ENCODE measurements at regions not wholly inside any gene's neighbourhood (a gene's known extent, or its start where the extent isn't known, plus 50 kb on each side); places are given as distances from the start of the nearest gene placed in this dataset.

- no peaks in the 10 kb centered on the region for H3K27me3 Mint-ChIP-seq (ENCODE audit: insufficient read depth, unreplicated experiment)
- TF ChIP-seq CTCF (IDR thresholded peaks at IDR 0.05; ENCODE audit: unreplicated experiment): no peak
- no peak overlapping the region for H3K27ac Mint-ChIP-seq (ENCODE audit: low read depth, unreplicated experiment)
- DNase-seq (ENCODE audit: unreplicated experiment): no peak
- POLR2A ChIA-PET: interaction anchor here (0.5 kb wide), 1 partner anchor 415 kb away, joined by 3 read pairs; no protein-coding TSS in a partner anchor
- intact Hi-C loops (cut with micrococcal nuclease): no loop called here
- no TSS peak for BruUV-seq (replicated peaks)
- no peak overlapping the region for H3K4me3 Mint-ChIP-seq (ENCODE audit: unreplicated experiment)
- no peaks in the 10 kb centered on the region for H3K9me3 Mint-ChIP-seq (ENCODE audit: unreplicated experiment)
- no peaks in the 10 kb centered on the region for H3K36me3 Mint-ChIP-seq (ENCODE audit: insufficient read depth, unreplicated experiment)
- H3K4me1 Mint-ChIP-seq (ENCODE audit: insufficient read depth, unreplicated experiment): no peaks in the 10 kb centered on the region
- CTCF ChIA-PET: interaction anchor here (0.6 kb wide), 1 partner anchor 46 kb away, joined by 3 read pairs; no protein-coding TSS in a partner anchor
Observed at GRCh38 chr12:30213166-30213565, 429.4 kb upstream of the TMTC1 start.

GRCh38 chr12:30211743-30212142 is 428.0 kb upstream of the TMTC1 start:
- CTCF ChIA-PET: no interaction called here
- POLR2A ChIA-PET: no interaction called here
- BruUV-seq (replicated peaks): no TSS peak

DNA sequence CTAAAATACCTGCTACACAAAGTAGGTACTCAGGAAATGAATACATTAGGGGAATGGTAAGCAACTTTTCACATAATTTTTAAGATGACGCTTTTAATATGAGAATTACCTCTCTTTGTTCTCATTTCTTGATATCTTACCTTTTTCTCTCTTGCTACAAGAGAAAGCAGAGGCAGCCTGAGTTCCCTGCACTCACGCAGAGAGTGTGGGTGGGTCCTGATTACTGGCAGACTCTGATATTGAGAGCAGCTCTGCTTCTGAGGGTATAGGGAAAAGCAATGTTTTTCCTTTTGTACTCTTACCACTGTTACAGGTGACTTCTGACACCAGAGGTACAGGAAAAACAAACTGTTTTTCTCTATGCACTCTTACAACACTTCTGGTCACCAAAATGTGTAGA is 420.2 kb upstream of the TMTC1 start:
- Mint-ChIP-seq H3K4me1 (ENCODE audit: insufficient read depth, unreplicated experiment) (no peaks in the 10 kb centered on the region), H3K4me3 (ENCODE audit: unreplicated experiment) (no peak overlapping the region), H3K27me3 (ENCODE audit: insufficient read depth, unreplicated experiment) (peaks cover 23% of the 10 kb centered on the region), H3K36me3 (ENCODE audit: insufficient read depth, unreplicated experiment) (peaks cover 6% of the 10 kb centered on the region), H3K27ac (ENCODE audit: low read depth, unreplicated experiment) (no peak overlapping the region), H3K9me3 (ENCODE audit: unreplicated experiment) (no peaks in the 10 kb centered on the region)
- POLR2A ChIA-PET: no interaction called here
- TF ChIP-seq CTCF (IDR thresholded peaks at IDR 0.05; ENCODE audit: unreplicated experiment): no peak
- BruUV-seq (replicated peaks): no TSS peak
- no peak for DNase-seq (ENCODE audit: unreplicated experiment)
- CTCF ChIA-PET: no interaction called here
- intact Hi-C loops (cut with micrococcal nuclease): no loop called here

More at GRCh38 chr12:30211743-30212142, 428.0 kb upstream of the TMTC1 start:
- H3K36me3 Mint-ChIP-seq (ENCODE audit: insufficient read depth, unreplicated experiment): no peaks in the 10 kb centered on the region
- DNase-seq (ENCODE audit: unreplicated experiment): no peak
- no peak for TF ChIP-seq CTCF (IDR thresholded peaks at IDR 0.05; ENCODE audit: unreplicated experiment)
- no peak overlapping the region for H3K4me3 Mint-ChIP-seq (ENCODE audit: unreplicated experiment)
- intact Hi-C loops (cut with micrococcal nuclease): no loop called here
- peaks cover 7% of the 10 kb centered on the region for H3K27me3 Mint-ChIP-seq (ENCODE audit: insufficient read depth, unreplicated experiment)
- H3K27ac Mint-ChIP-seq (ENCODE audit: low read depth, unreplicated experiment): no peak overlapping the region
- no peaks in the 10 kb centered on the region for H3K9me3 Mint-ChIP-seq (ENCODE audit: unreplicated experiment)
- H3K4me1 Mint-ChIP-seq (ENCODE audit: insufficient read depth, unreplicated experiment): no peaks in the 10 kb centered on the region

DNA sequence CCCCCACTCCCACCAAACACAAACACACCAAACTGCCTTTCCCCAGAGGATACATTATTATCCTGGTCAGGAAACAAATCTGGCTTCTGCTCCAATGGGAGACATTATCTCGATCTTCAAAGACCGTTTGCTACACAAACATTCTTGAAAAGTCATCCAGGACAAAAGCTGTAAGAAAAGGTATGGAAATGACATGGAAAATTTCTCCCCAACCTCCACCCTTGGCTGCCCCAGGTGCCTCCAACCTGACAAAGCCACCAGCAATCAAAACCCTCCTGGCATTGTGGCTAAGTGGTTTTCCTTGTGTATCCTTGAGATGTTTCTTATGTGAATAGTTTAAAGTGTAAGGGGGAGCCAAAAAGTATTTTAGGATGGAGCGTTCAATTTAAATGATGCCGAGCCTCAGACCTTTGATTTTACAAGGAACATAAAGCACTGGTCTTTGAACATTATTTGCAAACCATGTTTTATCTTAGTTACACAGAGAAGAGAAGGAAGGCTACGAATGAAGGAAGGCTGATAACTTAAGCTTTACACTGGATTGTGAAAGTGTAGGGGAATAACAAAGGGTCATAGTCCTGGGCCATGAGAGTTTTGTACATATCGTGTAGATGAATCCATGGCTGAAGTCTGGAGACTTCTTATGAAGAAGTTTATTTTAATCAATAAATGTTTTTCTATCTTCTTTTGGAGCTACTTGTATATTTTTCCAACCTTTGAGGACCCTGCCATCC is 418.9 kb upstream of the TMTC1 start:
- intact Hi-C loops (cut with micrococcal nuclease): no loop called here
- no peak overlapping the region for H3K27ac Mint-ChIP-seq (ENCODE audit: low read depth, unreplicated experiment)
- POLR2A ChIA-PET: interaction anchor here (0.7 kb wide), 1 partner anchor 19 kb away, joined by 3 read pairs; no protein-coding TSS in a partner anchor
- CTCF ChIA-PET: interaction anchor here (0.7 kb wide), 1 partner anchor 110 kb away, joined by 4 read pairs; no protein-coding TSS in a partner anchor
- DNase-seq (ENCODE audit: unreplicated experiment): no peak
- no TSS peak for BruUV-seq (replicated peaks)
- H3K4me1 Mint-ChIP-seq (ENCODE audit: insufficient read depth, unreplicated experiment): peaks cover 5% of the 10 kb centered on the region
- peaks cover 6% of the 10 kb centered on the region for H3K36me3 Mint-ChIP-seq (ENCODE audit: insufficient read depth, unreplicated experiment)
- TF ChIP-seq CTCF (IDR thresholded peaks at IDR 0.05; ENCODE audit: unreplicated experiment): no peak
- H3K27me3 Mint-ChIP-seq (ENCODE audit: insufficient read depth, unreplicated experiment): peaks cover 23% of the 10 kb centered on the region
- no peak overlapping the region for H3K4me3 Mint-ChIP-seq (ENCODE audit: unreplicated experiment)
- H3K9me3 Mint-ChIP-seq (ENCODE audit: unreplicated experiment): no peaks in the 10 kb centered on the region

All from MCF 10A (cell line).